OCI-LY3 (cell line): ENCODE measurements at regions not wholly inside any gene's neighbourhood (a gene's known extent, or its start where the extent isn't known, plus 50 kb on each side); places are given as distances from the start of the nearest gene placed in this dataset.

Experiments used
- H2AFZ ChIP-seq: fragments of 200-600, 300-600 bp; shearing (Covaris generic); 2 replicates; pipeline ENCODE4 v1.6.0; 2014; ENCODE audit warnings: antibody characterized with exemption, low read depth, low read length
- H3K27ac ChIP-seq: fragments of 200-600, 300-600 bp; sonication (generic); 2 replicates; pipeline ENCODE4 v1.5.1; 2014; ENCODE audit warnings: mild to moderate bottlenecking, low read length, moderate library complexity, mixed read lengths
- H3K27me3 ChIP-seq: fragments of 200-600, 300-600 bp; sonication (generic); 2 replicates; pipeline ENCODE4 v1.6.1; 2014; ENCODE audit warnings: low read depth, low read length, mixed read lengths
- H3K36me3 ChIP-seq: fragments of 200-600, 300-600 bp; sonication (generic); replicated peaks from 2 replicates; pipeline ENCODE3; 2014; ENCODE audit warnings: low read depth, low read length, mixed read lengths
- H3K4me1 ChIP-seq: fragments of 300-600, 200-600 bp; sonication (generic); 2 replicates; pipeline ENCODE4 v1.6.1; 2014; ENCODE audit warnings: low read length, mixed read lengths
- H3K4me2 ChIP-seq: fragments of 200-600, 300-600 bp; sonication (generic); 2 replicates; pipeline ENCODE4 v1.6.1; 2014; ENCODE audit warnings: low read length, mixed read lengths
- H3K4me3 ChIP-seq: fragments of 300-600, 200-600 bp; sonication (generic); 2 replicates; pipeline ENCODE4 v1.5.1; 2014; ENCODE audit warnings: antibody characterized with exemption, mild to moderate bottlenecking, low read length, moderate library complexity
- H3K79me2 ChIP-seq: fragments of 300-600, 200-600 bp; shearing (Covaris generic); 2 replicates; pipeline ENCODE4 v1.6.1; 2014; ENCODE audit warnings: mild to moderate bottlenecking, low read length, mixed read lengths
- H3K9ac ChIP-seq: fragments of 300-600, 200-600 bp; shearing (Covaris generic); 2 replicates; pipeline ENCODE4 v1.6.0; 2014; ENCODE audit warnings: mild to moderate bottlenecking, low read length, moderate library complexity
- H3K9me3 ChIP-seq: fragments of 200-600, 300-600 bp; shearing (Covaris generic); 2 replicates; pipeline ENCODE4 v1.6.1; 2014; ENCODE audit warnings: low read length, mixed read lengths; ENCODE audit not compliant: insufficient read depth
- H4K20me1 ChIP-seq: fragments of 200-600, 300-600 bp; sonication (generic); 2 replicates; pipeline ENCODE4 v1.6.1; 2016; ENCODE audit warnings: low read length, mixed read lengths; ENCODE audit not compliant: insufficient read depth
- CTCF ChIP-seq: fragments of 200-600, 300-600 bp; sonication (generic); IDR thresholded peaks from 2 replicates; pipeline ENCODE4 v1.5.1; 2014; ENCODE audit warnings: antibody characterized with exemption, low read length, low read depth
- EZH2phosphoT487 ChIP-seq: fragments of 200-600 bp; shearing (Covaris generic); IDR thresholded peaks from 2 replicates; pipeline ENCODE4 v1.6.1; 2018; ENCODE audit warnings: antibody characterized with exemption, mixed run types, low read depth

GRCh38 chr11:76721755-76722677 lies 51.5 kb upstream of the LRRC32 start:
- peak overlapping the region; percentile 35 for H3K4me3 ChIP-seq
- TF ChIP-seq EZH2phosphoT487 (no peak), CTCF (peak; percentile 97)
- peaks cover 4% of the 10 kb centered on the region; the same call in 1 of the 2 replicates for H3K4me1 ChIP-seq
- H3K36me3 ChIP-seq = no peaks in the 10 kb centered on the region
- H3K79me2 ChIP-seq = no peaks in the 10 kb centered on the region
- no peaks in the 10 kb centered on the region for H3K9me3 ChIP-seq
- peaks cover 49% of the 10 kb centered on the region for H3K27me3 ChIP-seq
- no peak overlapping the region for H3K9ac ChIP-seq
- no peaks in the 10 kb centered on the region for H4K20me1 ChIP-seq
- H2AFZ ChIP-seq = 0 out of 2 replicates have a peak overlapping the region, but pooled peaks have one; percentile 47
- peak overlapping the region; percentile 58 for H3K4me2 ChIP-seq
- no peak overlapping the region for H3K27ac ChIP-seq

GRCh38 chr11:76723142-76723541 lies 52.6 kb upstream of the LRRC32 start:
- H3K27me3 ChIP-seq = peaks cover 60% of the 10 kb centered on the region
- H3K79me2 ChIP-seq = no peaks in the 10 kb centered on the region
- H3K4me1 ChIP-seq = no peaks in the 10 kb centered on the region
- H3K36me3 ChIP-seq = no peaks in the 10 kb centered on the region
- H3K4me2 ChIP-seq = no peak overlapping the region
- H3K4me3 ChIP-seq = no peak overlapping the region
- no peak for TF ChIP-seq CTCF
- TF ChIP-seq EZH2phosphoT487 = no peak
- H2AFZ ChIP-seq = no peak overlapping the region
- no peak overlapping the region for H3K27ac ChIP-seq
- H4K20me1 ChIP-seq = no peaks in the 10 kb centered on the region
- H3K9me3 ChIP-seq = no peaks in the 10 kb centered on the region
- H3K9ac ChIP-seq = no peak overlapping the region

- no peak overlapping the region for H3K4me2 ChIP-seq
- H3K4me3 ChIP-seq = no peak overlapping the region
- H3K79me2 ChIP-seq = no peaks in the 10 kb centered on the region
- H3K27me3 ChIP-seq = peaks cover 64% of the 10 kb centered on the region
- H3K27ac ChIP-seq = no peak overlapping the region
- no peak for TF ChIP-seq CTCF
- TF ChIP-seq EZH2phosphoT487 = no peak
- H3K4me1 ChIP-seq = no peaks in the 10 kb centered on the region
- no peak overlapping the region for H2AFZ ChIP-seq
- H3K9ac ChIP-seq = no peak overlapping the region
- H4K20me1 ChIP-seq = no peaks in the 10 kb centered on the region
- no peaks in the 10 kb centered on the region for H3K36me3 ChIP-seq
- no peaks in the 10 kb centered on the region for H3K9me3 ChIP-seq
Measured at GRCh38 chr11:76723548-76723947, 53.0 kb upstream of the LRRC32 start.

- Histone ChIP-seq H3K79me2 (no peaks in the 10 kb centered on the region), H3K27me3 (peaks cover 71% of the 10 kb centered on the region), H3K4me3 (no peak overlapping the region), H4K20me1 (no peaks in the 10 kb centered on the region), H3K36me3 (no peaks in the 10 kb centered on the region), H3K9me3 (no peaks in the 10 kb centered on the region), H2AFZ (no peak overlapping the region), H3K27ac (no peak overlapping the region), H3K4me2 (no peak overlapping the region), H3K9ac (no peak overlapping the region), H3K4me1 (no peaks in the 10 kb centered on the region)
- no peak for TF ChIP-seq CTCF
- TF ChIP-seq EZH2phosphoT487 = no peak
Measured at GRCh38 chr11:76724171-76724768, 53.7 kb upstream of the LRRC32 start.
